ENCODE measurements at regions not wholly inside any gene's neighbourhood (a gene's known extent, or its start where the extent isn't known, plus 50 kb on each side); places are given as distances from the start of the nearest gene placed in this dataset.

DNA sequence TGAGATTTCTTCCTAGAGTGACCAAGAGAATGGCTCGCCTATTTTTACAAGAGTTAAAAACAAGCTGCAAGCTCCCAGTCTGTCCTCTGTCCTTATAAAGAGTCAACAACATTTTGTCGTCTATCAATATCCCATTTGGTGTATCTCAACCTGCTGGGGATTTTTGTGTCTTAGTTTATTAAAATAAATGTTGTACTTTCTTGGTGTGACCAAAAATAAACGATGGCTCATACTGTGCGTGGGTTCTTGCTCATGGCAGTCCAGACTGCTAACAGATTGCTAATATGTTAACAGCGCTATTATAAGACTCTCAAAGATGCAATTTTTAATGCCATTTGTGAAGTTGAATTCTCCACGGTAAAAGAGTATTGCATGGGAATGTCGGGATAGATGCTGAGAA, 569.9 kb downstream of the GABRG2 start:
- H3K27ac Mint-ChIP-seq (ENCODE audit: unreplicated experiment), result no peak overlapping the region
- CTCF ChIA-PET, result no interaction called here
- intact Hi-C loops (cut with micrococcal nuclease; ENCODE audit: unreplicated experiment), result no loop called here
- no TSS peak for BruUV-seq (replicated peaks)
- H3K36me3 Mint-ChIP-seq (ENCODE audit: insufficient read depth, unreplicated experiment), result no peaks in the 10 kb centered on the region
- no peaks in the 10 kb centered on the region for H3K27me3 Mint-ChIP-seq (ENCODE audit: unreplicated experiment)
- TF ChIP-seq, protein P1, sequence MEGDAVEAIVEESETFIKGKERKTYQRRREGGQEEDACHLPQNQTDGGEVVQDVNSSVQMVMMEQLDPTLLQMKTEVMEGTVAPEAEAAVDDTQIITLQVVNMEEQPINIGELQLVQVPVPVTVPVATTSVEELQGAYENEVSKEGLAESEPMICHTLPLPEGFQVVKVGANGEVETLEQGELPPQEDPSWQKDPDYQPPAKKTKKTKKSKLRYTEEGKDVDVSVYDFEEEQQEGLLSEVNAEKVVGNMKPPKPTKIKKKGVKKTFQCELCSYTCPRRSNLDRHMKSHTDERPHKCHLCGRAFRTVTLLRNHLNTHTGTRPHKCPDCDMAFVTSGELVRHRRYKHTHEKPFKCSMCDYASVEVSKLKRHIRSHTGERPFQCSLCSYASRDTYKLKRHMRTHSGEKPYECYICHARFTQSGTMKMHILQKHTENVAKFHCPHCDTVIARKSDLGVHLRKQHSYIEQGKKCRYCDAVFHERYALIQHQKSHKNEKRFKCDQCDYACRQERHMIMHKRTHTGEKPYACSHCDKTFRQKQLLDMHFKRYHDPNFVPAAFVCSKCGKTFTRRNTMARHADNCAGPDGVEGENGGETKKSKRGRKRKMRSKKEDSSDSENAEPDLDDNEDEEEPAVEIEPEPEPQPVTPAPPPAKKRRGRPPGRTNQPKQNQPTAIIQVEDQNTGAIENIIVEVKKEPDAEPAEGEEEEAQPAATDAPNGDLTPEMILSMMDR (IDR thresholded peaks at IDR 0.05; ENCODE audit: unreplicated experiment), result no peak
- H3K4me3 Mint-ChIP-seq (ENCODE audit: low read depth, unreplicated experiment), result no peak overlapping the region
- peaks cover 21% of the 10 kb centered on the region for H3K9me3 Mint-ChIP-seq (ENCODE audit: low read depth, unreplicated experiment)
- no peak for DNase-seq
- H3K4me1 Mint-ChIP-seq (ENCODE audit: low read depth, unreplicated experiment), result no peaks in the 10 kb centered on the region

DNA sequence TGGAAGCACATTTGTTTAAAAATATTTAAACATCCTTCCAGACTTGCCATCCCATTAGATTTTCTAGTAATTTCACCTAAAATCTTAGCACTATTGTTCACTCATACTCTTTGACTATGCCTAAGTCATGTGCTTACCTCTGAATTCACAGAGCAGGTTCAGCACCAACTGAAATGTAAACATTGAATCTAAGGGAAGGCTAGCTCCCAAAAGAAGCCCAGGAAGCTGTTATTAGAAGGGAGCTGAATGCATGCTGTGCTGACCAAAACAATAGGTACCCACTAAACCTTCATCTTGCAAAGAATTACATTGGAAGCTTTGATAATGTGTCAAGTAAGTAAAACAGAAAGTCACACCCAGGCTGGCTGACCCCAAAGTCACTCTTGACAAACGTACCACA, 571.3 kb downstream of the GABRG2 start:
- TF ChIP-seq, protein P1 (IDR thresholded peaks at IDR 0.05; ENCODE audit: unreplicated experiment), result no peak
- Mint-ChIP-seq H3K4me1 (ENCODE audit: low read depth, unreplicated experiment) (no peaks in the 10 kb centered on the region), H3K9me3 (ENCODE audit: low read depth, unreplicated experiment) (peaks cover 25% of the 10 kb centered on the region), H3K27ac (ENCODE audit: unreplicated experiment) (no peak overlapping the region), H3K27me3 (ENCODE audit: unreplicated experiment) (no peaks in the 10 kb centered on the region), H3K36me3 (ENCODE audit: insufficient read depth, unreplicated experiment) (no peaks in the 10 kb centered on the region), H3K4me3 (ENCODE audit: low read depth, unreplicated experiment) (no peak overlapping the region)
- intact Hi-C loops (cut with micrococcal nuclease; ENCODE audit: unreplicated experiment), result no loop called here
- CTCF ChIA-PET, result no interaction called here
- no peak for DNase-seq
- BruUV-seq (replicated peaks), result no TSS peak

DNA sequence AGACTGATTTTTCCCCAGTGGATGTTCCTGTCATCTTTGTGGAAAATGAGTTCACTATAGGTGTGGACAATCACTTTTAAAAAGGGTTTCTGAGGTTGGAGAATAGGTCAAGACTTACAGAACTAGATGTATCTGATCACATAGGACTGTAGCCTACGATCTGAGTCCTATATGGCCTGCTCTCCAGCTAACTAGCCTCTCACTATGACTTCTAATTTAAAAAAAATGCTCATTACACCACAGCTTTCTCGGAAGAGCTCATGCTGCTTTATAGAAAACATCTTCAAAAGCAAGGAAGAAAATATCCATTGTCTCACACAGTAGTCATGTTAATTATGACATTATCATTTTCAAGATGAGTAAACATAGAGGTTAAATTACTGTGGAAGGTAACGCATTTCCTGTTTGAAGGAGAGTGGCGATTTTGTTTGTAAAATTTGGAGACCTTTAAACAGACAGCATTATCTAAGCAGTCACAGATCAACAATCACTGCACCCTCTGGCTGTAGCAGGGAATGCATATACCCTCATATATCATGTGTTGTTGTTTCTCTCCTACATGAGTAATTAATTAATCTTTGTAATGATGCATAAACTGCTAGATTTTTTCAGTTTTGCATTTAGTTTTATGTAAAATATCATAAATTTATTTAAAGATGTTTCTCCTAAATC, 573.7 kb downstream of the GABRG2 start:
- intact Hi-C loops (cut with micrococcal nuclease; ENCODE audit: unreplicated experiment), result no loop called here
- TF ChIP-seq, protein P1 (IDR thresholded peaks at IDR 0.05; ENCODE audit: unreplicated experiment), result no peak
- H3K27me3 Mint-ChIP-seq (ENCODE audit: unreplicated experiment), result no peaks in the 10 kb centered on the region
- H3K4me1 Mint-ChIP-seq (ENCODE audit: low read depth, unreplicated experiment), result no peaks in the 10 kb centered on the region
- BruUV-seq (replicated peaks), result no TSS peak
- no peak for DNase-seq
- no peak overlapping the region for H3K4me3 Mint-ChIP-seq (ENCODE audit: low read depth, unreplicated experiment)
- no peak overlapping the region for H3K27ac Mint-ChIP-seq (ENCODE audit: unreplicated experiment)
- H3K9me3 Mint-ChIP-seq (ENCODE audit: low read depth, unreplicated experiment), result peaks cover 22% of the 10 kb centered on the region
- CTCF ChIA-PET, result no interaction called here
- no peaks in the 10 kb centered on the region for H3K36me3 Mint-ChIP-seq (ENCODE audit: insufficient read depth, unreplicated experiment)

DNA sequence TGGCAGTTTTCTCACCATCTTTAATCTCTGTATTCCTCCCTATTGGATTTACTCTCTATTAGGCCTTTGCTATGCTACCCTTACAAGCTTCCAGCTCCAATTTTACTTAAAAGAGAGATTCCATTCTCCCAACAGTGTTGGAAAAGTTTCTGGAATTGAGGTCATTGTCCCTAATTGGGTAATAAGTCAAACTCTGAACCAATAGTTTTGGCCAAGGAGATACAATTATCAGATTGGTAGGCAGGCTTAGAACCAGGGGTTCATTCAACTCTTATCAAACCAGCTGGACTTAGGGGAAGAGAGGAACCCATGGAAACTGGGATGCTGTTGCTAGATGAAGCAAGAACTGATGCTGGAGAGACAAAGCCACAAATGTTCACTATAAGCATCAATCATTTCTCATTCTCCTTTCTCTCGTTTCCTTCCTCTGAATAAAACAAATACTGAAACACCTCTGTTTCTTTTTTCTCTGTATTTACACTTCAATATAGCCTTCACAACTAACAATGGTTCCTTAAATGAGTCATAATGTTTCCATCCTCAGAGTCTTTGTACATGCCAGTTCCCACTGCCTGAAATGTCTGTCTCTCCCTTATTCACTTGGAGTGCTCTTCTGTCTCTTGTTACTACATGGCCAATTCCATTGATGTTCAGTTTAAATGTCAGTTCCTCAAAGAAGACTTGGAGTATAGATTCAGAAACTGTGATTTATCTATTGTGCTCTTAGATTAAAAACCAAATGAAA, 587.3 kb downstream of the GABRG2 start:
- no peak overlapping the region for H3K4me3 Mint-ChIP-seq (ENCODE audit: low read depth, unreplicated experiment)
- no peak for DNase-seq
- H3K4me1 Mint-ChIP-seq (ENCODE audit: low read depth, unreplicated experiment), result no peaks in the 10 kb centered on the region
- BruUV-seq (replicated peaks), result no TSS peak
- intact Hi-C loops (cut with micrococcal nuclease; ENCODE audit: unreplicated experiment), result no loop called here
- H3K36me3 Mint-ChIP-seq (ENCODE audit: insufficient read depth, unreplicated experiment), result no peaks in the 10 kb centered on the region
- TF ChIP-seq, protein P1 (IDR thresholded peaks at IDR 0.05; ENCODE audit: unreplicated experiment), result no peak
- no peaks in the 10 kb centered on the region for H3K27me3 Mint-ChIP-seq (ENCODE audit: unreplicated experiment)
- H3K9me3 Mint-ChIP-seq (ENCODE audit: low read depth, unreplicated experiment), result peaks cover 24% of the 10 kb centered on the region
- H3K27ac Mint-ChIP-seq (ENCODE audit: unreplicated experiment), result no peak overlapping the region
- CTCF ChIA-PET, result no interaction called here

Measured in Calu3 (cell line).